GM21390 (cell line): ENCODE measurements at regions not wholly inside any gene's neighbourhood (a gene's known extent, or its start where the extent isn't known, plus 50 kb on each side); places are given as distances from the start of the nearest gene placed in this dataset.

Experiments
- ATAC-seq: cut with Tn5 transposase; IDR thresholded peaks from one replicate; pipeline ENCODE4 v1.9.1; 2021; ENCODE audit not compliant: unreplicated experiment

DNA sequence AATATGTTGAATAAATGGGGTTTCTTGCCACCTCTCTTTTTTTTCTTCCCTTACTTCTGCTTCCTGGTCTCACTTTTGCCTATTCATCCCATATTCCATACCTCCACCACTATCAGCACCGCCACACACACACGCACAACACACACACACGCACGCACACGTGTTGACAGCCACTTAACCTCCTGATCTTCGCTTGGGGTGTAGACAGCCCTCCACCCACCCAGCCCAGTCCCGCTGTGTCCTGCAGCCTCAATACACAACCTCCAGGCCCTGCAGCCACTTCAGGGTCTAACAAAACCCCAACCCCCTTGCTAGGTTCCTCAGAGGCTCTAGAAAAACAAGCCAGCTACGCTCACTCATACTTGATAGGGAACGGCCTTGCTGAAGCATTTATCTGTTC lies 72.3 kb downstream of the LINC00237 start:
- no peak for ATAC-seq

DNA sequence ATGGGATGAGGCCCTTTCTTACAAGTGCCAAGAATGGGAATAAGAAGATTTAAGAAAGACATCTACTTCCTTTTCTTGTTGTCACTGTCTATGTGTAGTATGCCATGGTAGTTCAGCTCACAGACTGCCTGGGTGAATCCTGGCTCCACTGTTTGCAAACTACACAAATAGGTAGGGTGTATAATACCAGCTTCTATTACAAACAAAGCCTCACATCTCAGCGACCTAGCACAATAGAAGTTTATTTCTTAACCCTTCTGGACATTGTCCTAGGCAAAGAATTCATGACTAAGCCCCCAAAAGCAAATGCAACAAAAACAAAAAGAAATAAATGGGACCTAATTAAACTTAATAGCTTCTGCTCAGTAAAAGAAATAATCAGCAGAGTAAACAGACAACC lies 74.5 kb downstream of the LINC00237 start:
- no peak for ATAC-seq

DNA sequence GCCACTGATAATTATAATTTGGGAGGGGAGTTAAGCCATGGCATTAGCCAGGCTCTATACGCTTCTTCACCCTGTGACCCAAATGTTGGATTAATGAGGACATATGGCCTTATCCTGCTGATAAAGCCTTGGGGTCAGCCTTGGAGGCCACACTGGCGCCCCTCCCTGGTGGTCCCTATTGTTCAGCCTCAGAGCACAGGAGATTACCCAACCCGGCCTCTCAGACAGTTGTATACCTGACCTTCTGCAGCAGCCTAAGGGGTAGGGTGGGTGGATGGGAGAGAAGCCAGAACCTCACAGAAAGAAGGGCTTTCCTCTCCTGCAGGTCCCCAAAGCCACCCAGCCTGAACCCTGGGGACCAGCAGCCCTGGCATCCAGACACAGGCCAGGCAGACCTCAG lies 76.8 kb downstream of the LINC00237 start:
- ATAC-seq = no peak

DNA sequence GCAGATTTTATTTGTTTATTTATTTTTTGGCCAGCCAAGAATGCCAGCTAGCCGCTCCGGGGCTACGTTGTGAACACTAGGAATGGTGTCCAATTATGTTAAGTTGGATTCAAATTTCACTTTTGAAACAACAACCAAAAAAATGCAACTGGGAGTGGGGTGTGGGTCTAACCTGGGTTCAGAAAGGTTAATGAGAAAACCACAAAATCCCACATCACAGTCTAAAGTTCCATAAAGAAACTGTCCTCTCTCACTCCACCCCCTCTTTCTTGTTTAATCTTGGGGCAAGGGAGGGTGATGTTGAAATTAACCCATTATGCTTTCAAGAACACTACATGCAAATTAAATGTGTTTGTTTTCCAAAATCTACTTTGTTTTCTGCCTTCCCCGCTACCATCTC lies 77.2 kb downstream of the LINC00237 start:
- ATAC-seq = no peak

DNA sequence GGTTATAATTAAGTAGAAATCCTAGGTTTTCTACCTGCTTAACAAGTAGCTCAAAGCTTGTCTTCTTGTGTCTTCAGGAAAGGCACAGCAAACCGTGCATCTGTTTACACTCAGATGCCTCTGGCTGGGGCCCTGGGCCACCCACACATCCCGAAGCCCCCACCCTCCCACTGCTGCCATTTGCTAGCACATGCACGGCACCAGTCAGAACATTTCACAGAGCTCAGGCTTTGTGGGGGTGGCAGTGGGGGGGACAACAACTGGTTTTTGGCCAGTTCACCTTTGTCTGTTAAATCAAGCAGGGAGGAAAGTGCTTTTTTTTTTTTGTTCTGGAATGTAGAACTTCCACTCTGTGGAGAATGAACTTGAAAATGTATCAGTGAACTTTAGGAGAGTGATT lies 77.7 kb downstream of the LINC00237 start:
- no peak for ATAC-seq

DNA sequence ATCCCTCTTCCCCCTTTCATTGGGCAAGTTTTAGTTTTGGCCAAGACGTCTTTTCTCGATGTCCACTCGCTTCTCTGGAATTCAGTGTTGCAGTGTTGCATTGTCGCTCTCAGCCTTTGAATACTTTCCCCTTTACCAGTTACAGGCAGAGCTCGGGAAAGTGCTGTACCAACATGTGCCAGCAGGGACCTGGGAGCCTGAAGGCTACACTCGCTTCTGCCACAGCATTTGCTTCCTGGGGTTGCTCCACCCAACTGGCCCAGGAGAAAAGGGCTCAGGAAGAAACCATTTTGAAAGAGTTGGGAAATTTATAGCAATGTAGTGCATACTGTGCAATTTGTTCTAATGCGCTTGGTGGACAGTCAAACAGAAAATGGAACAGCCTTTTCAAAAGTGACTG lies 78.6 kb downstream of the LINC00237 start:
- ATAC-seq = no peak

DNA sequence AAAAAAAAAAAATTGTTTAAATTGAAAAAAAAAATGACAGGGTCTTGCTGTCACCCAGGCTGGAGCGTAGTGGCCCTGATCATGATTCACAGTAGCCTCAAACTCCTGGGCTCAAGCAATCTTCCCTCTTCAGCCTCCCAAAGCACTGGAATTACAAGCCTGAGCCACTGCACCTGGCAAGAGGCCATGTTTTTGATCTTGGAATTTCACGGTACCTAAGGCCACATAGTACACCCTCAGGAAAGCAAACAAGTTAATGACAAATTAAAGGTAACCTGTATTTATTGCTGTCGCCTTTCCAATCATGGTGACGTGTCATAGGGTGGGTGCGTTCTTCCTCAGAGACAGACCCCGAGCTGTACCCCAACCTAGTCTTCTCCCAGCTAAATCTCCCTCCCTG lies 79.2 kb downstream of the LINC00237 start:
- ATAC-seq = no peak

DNA sequence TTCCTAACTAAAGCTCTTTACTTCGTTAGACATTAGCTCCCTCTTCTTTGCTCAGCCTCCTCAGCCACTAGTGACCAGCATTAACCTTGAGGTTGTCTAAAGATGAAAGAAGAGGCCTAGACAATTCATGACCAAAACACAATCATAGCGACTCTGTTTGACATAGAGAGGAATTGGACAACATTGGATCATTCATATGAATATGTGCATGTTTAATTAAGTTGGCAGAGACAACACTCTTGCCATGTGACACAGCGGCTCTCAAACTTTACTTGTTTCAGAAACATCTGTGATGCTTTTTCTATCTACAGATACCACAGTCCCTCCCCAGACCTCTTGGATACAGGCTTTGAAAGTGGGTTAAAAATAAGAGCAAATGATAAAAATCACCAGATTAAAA lies 81.7 kb downstream of the LINC00237 start:
- no peak for ATAC-seq

DNA sequence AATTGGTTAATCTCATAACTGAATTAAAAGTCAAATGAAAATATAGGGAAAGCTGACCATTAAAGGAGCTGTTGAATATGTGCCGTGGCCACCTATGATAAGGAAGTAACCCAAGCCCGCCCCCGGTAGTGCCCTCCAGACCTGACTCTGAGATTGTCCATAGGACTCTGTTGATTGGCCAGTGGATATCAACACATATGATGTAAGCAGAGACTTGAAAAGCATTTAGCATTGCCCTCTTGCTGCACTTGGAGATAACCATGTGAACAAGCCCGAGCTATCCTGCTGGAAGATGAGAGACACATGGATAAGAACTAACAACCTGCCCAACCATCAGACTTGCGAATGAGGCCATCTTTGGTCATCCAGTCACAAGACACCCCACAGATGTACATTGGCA lies 83.2 kb downstream of the LINC00237 start:
- ATAC-seq = no peak

DNA sequence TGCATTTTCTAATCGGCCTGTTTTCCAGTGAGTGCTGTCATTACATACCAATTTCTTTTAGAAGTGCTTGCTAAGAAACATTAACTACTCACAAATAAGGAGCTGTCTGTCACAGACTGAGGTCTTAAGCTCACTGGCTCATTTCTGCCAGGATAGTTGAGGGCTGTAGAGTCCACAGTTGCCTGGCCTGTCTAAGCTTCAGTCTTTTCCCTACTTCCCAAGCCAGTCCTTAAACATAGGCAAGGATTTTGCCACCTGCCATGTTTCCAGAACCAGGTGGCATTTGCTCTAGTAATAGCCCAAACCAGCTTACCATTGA lies 84.7 kb downstream of the LINC00237 start:
- ATAC-seq = no peak

DNA sequence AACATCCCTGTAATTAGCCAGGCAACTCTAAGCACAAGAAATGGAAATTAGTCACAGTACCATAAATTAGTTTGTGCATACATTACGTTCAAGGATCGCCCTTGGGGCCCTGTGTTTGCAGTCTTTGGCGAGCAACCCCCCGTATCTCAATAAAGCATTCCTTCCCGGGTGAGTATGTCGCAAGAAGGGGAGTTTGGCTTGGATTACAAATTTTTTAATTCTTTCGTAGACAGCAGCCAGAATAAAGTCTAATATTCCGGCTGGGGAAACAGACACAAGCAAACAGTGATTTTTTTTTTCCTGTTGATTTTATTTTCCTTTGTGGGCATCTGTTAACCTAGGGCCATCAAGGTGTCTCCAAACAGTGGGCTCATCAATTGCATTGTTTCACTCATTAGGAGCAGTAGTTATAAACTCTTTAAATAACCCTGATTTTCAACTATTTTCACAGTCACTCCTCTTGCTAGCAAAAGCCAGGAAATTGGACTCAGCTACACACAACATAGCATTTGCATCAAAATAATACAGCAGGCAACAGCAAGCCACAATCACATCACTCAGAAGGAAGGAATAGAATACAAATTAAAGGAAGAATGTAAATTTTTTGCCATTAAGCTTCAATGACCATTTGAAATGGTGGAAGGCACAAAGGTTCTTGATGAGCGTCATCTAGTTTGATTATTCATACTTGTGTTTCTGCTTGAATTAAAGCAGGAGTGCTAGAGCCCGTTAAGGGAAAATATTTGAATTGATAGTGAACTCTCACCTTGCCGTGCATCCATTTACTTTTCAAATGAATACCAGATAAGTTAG lies 85.3 kb downstream of the LINC00237 start:
- no peak for ATAC-seq

DNA sequence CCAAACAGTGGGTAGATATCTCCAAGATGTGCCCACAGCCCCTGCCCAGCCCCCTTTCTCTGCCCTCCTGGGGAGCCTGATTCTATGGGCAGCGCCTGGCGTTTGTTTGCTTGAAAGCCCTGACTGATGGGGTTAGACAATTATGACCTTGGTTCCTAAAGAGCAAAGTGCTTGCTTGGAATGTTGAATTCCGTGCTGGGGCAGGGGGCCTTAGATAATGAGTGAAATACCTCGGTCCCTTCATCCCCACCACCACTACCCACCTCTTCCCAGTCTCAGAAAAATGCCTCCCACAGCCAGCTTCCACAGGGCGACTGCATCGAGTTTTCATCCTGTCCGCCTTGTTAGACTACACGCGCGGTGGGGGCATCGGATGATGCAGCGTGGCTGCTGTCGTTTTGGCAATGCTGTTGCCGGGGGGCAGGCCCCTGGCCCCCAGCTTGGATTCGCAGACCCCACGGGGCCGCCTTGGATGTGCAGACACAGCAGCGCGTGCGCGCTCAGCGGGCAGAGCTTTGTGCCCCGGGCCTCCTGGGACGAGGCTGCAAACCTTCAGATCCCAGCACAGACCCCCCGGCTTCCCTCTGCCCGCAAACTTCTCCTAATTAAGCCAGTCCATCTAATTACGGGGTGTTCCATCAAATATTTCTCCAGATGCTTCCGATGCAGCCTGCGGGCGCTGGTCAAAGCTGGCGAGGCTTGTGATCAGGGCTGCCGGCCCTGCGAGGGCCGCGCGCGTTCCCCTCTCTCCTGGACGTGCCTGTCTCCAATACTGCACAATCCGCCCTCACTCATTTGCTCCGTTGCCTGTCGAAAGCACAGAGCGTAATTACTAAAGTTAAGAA lies 86.1 kb downstream of the LINC00237 start:
- no peak for ATAC-seq

DNA sequence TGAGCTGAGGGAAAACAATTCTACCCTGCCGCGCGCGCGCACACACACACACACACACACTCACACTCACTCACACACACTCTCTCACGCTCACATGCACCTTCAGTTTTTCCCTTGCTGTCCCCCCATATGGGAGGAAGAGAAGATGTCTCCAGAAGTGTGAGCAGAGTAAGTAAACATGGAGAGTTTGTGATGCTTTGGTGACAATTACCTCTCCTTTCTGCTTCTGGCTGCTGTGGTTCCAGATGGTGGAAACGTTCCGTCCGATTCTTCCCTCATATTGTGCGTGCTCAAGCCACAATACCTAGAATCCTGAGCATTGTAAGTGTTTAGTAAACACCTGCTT lies 86.7 kb downstream of the LINC00237 start:
- no peak for ATAC-seq

DNA sequence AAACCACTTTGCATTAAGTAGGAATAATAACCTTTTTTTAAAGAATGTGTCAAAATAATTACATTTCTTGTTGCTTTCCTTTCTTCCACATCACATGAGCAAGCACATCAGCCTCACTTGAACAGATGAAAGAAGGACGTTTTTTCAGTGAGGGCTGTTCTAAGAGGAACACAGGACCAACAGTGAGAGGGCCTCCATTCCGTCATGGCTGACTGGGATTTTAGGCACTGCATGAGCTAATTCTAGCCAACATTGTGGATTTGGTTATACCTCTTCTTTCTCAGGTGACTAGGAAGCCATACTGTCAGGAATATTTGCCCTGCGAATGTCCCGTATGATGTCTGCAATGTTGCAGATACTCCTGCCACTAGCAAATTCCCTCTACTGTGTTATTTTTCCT lies 87.6 kb downstream of the LINC00237 start:
- no peak for ATAC-seq

DNA sequence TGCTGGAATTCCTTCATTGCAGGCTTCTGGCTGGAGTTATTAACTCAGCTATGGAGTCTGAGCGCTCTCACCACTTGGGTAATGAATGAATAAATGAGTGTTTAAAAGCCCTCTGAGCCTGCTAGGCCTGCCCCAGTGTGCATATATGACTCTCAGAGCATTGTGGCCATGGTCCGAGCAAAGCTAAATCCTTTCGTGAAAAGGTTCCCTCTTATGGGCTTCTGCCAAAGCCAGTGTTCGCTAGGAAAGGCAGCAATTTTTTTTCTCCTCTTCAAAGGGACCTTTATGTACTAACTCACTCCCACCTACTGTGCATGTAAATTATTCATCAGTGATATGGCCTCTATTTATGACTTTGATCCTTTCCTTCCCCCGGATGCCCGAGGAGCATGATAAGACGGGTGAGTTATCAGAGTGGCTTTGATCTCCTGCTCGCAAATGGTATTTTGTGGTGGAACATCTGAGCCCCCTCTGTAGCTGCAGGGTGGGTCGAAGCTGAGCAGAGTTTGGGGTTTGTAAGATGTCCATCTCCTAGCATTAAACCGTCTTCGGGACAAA lies 88.6 kb downstream of the LINC00237 start:
- no peak for ATAC-seq

DNA sequence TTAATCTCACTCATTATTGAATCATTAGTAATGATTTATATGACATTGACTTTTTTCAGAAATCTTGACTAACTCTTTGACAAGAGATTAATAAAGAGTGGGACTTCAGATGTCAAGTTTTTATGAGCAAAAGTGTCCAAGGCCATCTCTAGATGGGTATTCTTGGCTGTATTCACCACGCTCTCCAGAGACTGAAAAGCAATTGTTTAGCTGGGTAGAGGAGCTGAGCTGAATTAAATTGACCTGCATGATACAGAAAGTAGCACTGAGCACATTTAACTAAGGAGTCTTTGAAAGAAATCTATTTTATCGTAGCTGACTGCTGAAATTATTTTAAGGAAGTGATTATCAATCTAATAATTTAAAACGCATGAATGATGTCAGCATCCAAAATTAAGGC lies 89.4 kb downstream of the LINC00237 start:
- no peak for ATAC-seq

DNA sequence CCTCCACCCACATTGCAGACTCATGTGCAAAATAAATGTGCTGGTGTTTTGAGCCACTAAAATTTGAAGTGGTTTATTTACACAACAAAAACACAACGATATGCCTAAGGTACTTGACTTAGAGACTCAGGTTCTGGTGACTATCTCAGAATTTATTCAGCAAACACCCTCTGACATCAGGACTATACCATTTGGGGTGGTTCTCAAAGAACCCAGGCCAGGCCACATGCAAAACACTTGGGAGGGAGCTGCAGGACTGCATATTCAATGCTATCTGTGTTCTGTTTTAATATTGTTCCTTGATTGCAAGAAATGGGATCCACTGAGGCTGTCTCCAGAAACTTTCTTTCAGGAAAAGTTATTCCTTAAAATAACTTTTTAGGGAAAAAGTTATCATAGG lies 91.6 kb downstream of the LINC00237 start:
- no peak for ATAC-seq

DNA sequence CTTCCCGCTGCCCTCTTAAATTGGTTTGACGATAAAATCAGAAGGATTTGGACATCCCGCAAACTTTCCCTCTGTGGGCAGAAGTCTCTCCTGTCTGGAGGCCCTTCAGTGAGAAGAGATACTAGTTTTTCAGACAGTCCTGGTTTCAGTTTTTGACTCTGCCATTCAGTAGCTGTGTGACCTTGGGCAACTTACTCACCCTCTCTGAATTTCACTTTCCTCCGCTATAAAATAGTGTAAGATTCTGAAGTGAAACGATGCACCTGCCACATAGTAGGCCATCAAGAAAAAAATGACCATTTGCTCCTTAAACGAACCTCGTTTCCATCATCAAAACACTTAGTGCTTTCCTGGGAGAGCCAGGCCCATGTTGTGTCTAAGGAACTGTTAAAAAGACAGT lies 97.2 kb downstream of the LINC00237 start:
- no peak for ATAC-seq

DNA sequence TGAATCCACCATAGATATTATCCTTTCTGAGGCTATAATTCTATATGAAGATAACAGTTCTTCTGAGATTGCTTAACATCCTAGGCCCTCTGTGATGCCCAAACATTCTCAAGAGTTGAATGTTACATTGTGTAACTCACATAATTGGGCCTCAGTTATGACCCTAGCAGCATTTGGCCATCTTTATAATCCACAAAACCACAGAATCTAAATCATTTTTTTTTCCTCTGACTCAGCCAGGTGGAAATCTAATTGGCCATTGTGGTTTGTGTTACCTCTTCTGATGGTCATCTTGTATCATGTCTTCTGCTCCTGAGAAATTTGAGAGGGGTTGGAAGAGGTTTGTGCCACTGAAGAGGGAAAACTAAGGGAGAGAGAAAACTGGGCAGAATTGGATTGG lies 99.5 kb downstream of the LINC00237 start:
- no peak for ATAC-seq

DNA sequence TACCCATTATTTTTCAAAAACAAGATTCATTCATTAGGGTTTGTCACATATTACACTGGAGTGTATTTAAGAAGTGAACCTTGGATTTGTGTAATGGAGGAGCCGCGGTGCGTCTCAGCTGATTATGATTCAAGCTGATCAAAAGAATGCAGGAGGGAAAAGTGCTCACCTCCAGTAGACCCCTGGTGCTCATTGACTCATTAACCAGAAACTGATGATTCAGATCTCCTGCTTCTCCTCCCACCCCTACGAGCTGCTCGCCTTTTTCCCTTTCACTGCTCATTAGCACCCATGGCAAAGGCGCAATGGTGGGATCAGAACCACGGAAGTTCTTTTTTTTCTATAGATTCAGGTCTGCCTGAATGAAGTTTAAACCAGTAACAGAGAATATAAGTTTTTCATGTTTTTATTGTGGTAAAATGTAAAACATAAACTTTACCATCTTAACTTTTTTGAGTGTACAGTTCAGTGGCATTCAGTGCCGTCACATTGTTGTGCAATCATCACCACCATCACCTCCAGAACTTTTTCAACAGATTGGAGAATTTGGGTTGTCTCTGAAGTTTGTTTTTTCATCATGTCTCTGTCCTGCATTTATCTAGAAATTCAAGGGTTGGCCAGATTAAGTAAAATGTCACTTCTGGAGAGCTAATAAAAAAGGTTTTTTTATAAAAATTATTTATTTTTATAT lies 101.6 kb downstream of the LINC00237 start:
- ATAC-seq = no peak

DNA sequence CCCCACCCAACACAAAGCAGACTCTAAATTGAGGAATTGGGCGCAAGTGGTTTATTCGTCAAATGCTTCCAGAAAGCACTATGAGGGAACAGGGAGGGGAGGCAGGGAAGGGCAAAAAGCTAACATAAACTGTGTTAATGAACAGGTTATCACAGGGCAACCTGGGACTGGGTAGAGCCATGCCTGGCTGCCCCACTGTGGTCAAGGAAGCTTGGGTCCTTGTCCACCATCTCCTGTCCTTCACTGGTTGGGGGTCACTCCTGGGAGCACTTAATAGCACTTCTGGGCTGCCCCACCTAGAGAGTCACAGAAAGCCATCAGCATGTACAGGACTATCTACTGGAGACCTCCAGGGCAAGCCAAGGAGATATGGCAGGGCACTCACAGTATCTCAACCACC lies 102.3 kb downstream of the LINC00237 start:
- no peak for ATAC-seq

DNA sequence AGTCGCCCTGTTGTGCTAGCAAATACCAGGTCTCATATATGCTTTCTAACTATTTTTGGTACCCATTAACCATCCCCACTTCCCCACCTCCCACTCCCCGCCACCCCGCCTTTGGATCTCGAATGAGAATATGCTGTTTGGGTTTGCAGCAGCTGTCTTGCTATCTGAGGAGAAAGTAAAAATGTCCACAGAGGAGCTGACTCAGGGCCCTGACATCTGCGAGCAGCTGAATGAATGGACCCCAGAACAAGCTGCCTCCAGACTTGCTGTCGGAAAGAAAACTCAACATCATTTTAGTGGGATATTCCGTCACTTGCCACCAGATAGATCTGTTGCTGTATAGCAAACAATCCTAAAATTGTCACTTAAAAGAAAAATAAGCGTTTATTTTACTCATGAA lies 103.7 kb downstream of the LINC00237 start:
- ATAC-seq = no peak
